GM06990 (cell line): ENCODE measurements at regions not wholly inside any gene's neighbourhood (a gene's known extent, or its start where the extent isn't known, plus 50 kb on each side); places are given as distances from the start of the nearest gene placed in this dataset.

ENCODE experiments used
- DNase-seq: peaks from one replicate; pipeline ENCODE4 v3.0.0-alpha.2; 2011; ENCODE audit not compliant: insufficient read length; ENCODE audit errors: extremely low read depth
- H3K27me3 ChIP-seq: replicated peaks from 2 replicates; pipeline ENCODE4 v1.6.0; 2011; ENCODE audit warnings: low read length; ENCODE audit not compliant: control insufficient read depth, insufficient read depth
- H3K36me3 ChIP-seq: 2 replicates; pipeline ENCODE4 v1.5.1; 2011; ENCODE audit warnings: low read length; ENCODE audit not compliant: control insufficient read depth, insufficient read depth
- H3K4me3 ChIP-seq: replicated peaks from 2 replicates; pipeline ENCODE4 v1.5.1; 2011; ENCODE audit warnings: low read depth, mild to moderate bottlenecking, control low read depth, low read length
- TF ChIP-seq, protein P1 (sequence below): IDR thresholded peaks from 2 replicates; pipeline ENCODE4 v1.5.1; 2011; ENCODE audit warnings: low read length, control low read depth, mild to moderate bottlenecking, inconsistent platforms; ENCODE audit not compliant: insufficient read depth, poor library complexity, severe bottlenecking

DNA sequence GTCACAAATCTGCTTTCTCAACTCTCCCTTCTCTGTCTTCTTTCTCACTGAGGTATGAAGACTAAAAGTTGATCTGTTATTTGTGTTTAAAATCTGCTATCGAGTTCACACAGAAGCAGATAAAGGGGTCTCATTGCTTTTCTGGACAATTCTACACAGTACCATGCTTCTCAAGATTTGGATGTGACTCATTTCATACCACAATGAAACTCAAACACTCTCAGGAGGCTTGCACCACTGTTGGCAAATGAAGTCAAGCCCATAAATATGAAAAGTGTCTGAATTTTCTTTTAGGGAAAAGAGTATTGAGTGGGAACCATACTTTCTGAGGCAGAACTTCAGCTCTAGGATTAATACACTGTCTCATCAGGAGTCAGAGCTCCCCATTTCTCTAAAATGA, 274.6 kb upstream of the CYRIA start:
- 0 out of 2 replicates have a peak, but pooled peaks cover 2% of the 10 kb centered on the region for H3K27me3 ChIP-seq
- TF ChIP-seq, protein P1, sequence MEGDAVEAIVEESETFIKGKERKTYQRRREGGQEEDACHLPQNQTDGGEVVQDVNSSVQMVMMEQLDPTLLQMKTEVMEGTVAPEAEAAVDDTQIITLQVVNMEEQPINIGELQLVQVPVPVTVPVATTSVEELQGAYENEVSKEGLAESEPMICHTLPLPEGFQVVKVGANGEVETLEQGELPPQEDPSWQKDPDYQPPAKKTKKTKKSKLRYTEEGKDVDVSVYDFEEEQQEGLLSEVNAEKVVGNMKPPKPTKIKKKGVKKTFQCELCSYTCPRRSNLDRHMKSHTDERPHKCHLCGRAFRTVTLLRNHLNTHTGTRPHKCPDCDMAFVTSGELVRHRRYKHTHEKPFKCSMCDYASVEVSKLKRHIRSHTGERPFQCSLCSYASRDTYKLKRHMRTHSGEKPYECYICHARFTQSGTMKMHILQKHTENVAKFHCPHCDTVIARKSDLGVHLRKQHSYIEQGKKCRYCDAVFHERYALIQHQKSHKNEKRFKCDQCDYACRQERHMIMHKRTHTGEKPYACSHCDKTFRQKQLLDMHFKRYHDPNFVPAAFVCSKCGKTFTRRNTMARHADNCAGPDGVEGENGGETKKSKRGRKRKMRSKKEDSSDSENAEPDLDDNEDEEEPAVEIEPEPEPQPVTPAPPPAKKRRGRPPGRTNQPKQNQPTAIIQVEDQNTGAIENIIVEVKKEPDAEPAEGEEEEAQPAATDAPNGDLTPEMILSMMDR: no peak
- no peak overlapping the region for H3K4me3 ChIP-seq
- no peaks in the 10 kb centered on the region for H3K36me3 ChIP-seq
- no peak for DNase-seq

DNA sequence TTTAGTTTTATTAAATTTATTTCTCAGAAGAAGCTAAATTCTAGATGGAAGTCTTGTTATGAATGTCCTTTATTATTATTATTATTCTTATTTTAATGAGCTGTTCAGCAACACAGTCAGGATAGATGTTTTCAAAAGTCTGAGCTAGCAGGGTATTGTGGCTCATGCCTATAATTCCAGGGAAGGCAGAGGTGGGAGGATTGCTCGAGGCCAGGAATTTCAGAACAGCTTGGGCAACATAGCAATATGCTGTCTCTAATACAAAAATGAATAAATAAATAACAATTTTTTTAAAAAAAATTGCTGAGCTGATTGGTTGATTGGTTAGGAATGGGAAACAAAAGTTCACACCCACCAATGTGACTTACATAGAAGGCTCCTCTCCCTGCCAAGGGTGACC, 274.1 kb upstream of the CYRIA start:
- DNase-seq: no peak
- H3K4me3 ChIP-seq: no peak overlapping the region

DNA sequence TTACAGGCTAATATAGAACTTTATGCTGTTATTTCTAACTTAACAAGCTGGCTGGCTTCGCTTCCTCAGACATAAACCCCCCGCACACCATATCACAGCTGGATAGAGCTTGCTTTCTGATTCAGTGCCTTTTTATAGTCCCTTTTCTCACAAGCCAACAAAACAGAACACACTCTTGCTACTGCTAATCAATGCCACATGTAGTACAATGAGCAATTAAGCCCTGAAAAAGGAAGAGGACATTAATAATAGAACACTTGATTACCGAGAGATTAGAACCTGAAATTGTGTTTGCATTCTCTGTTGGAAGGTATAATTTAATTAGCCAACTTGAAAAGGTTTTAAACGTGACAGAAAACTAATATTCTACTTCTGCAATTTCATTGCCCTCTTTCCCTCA, 267.7 kb upstream of the CYRIA start:
- no peaks in the 10 kb centered on the region for H3K36me3 ChIP-seq
- TF ChIP-seq, protein P1: no peak
- H3K27me3 ChIP-seq: 0 out of 2 replicates have a peak, but pooled peaks cover 2% of the 10 kb centered on the region
- no peak for DNase-seq
- no peak overlapping the region for H3K4me3 ChIP-seq

More for the DNA sequence above, 274.1 kb upstream of the CYRIA start:
- TF ChIP-seq, protein P1: no peak
- no peaks in the 10 kb centered on the region for H3K36me3 ChIP-seq
- 0 out of 2 replicates have a peak, but pooled peaks cover 2% of the 10 kb centered on the region for H3K27me3 ChIP-seq

DNA sequence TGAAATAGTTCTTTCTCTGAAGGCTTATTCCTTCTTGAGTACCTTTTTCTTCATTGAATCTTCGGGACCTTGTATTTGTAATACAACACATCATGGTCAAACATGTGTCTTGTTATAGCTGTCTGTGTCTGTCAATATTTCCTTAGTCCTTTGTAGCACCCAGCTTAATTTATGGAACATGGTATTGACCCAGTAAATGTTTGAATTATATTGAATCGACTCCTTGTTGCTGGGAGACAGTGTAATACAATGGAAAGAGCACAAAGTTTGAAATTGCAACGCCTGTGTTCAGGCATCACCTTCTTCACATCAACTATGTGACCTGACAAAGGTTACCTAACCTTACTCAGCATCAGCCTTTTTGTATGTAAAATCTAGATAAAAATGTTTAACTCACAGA, 267.2 kb upstream of the CYRIA start:
- H3K36me3 ChIP-seq: no peaks in the 10 kb centered on the region
- no peak for DNase-seq
- 0 out of 2 replicates have a peak, but pooled peaks cover 2% of the 10 kb centered on the region for H3K27me3 ChIP-seq
- TF ChIP-seq, protein P1: no peak
- H3K4me3 ChIP-seq: no peak overlapping the region

DNA sequence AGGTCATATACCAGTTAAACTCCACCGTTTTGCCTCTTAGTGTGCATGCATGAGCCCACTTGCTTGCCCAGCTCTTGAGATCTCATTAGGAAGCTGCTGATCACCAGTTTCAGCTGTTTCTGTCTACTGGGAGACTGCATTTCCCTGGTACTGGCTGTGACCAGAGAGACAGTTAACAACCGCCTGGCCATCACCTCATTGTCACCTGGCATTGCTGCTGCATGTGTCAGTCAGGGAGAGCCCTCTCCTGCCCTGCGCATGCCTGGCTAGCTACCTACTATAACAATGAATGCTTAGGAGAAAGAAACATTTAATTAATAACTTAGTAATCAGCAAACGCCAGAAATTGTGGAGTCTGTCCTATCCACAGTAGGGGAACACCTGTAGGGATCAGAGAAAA, 265.8 kb upstream of the CYRIA start:
- Histone ChIP-seq H3K36me3 (no peaks in the 10 kb centered on the region), H3K4me3 (no peak overlapping the region), H3K27me3 (0 out of 2 replicates have a peak, but pooled peaks cover 2% of the 10 kb centered on the region)
- no peak for DNase-seq
- TF ChIP-seq, protein P1: no peak

DNA sequence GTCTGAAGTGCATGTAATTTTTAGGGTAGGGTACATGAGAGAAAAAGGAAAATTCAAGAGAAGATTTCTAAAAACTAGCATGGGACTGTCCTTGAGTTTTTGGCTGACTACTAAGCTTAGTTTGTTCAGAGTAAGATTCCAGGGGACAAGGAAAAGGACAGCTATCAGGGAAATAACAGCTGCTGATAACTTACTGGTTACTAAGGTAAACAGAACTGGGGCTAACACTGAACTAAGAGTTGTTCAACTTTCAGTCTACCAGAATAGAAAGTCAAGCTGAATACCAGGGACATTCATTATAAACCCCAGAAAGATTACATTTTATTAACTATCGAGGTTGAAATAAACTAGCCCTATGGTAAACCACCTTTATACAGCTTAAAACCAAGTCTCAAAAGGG, 261.8 kb upstream of the CYRIA start:
- no peak overlapping the region for H3K4me3 ChIP-seq
- DNase-seq: no peak
- no peaks in the 10 kb centered on the region for H3K36me3 ChIP-seq
- TF ChIP-seq, protein P1: no peak
- H3K27me3 ChIP-seq: no peaks in the 10 kb centered on the region
